GM18505 (cell line): ENCODE measurements at regions not wholly inside any gene's neighbourhood (a gene's known extent, or its start where the extent isn't known, plus 50 kb on each side); places are given as distances from the start of the nearest gene placed in this dataset.

Source experiments
- ATAC-seq: cut with Tn5 transposase; IDR thresholded peaks from one replicate; pipeline ENCODE4 v1.9.1; 2021; ENCODE audit not compliant: unreplicated experiment
- POLR2A ChIP-seq: IDR thresholded peaks from 4 replicates; pipeline ENCODE4 v1.6.1; 2011; ENCODE audit warnings: borderline replicate concordance; ENCODE audit not compliant: insufficient read depth, insufficient read length; ENCODE audit errors: extremely low read depth

DNA sequence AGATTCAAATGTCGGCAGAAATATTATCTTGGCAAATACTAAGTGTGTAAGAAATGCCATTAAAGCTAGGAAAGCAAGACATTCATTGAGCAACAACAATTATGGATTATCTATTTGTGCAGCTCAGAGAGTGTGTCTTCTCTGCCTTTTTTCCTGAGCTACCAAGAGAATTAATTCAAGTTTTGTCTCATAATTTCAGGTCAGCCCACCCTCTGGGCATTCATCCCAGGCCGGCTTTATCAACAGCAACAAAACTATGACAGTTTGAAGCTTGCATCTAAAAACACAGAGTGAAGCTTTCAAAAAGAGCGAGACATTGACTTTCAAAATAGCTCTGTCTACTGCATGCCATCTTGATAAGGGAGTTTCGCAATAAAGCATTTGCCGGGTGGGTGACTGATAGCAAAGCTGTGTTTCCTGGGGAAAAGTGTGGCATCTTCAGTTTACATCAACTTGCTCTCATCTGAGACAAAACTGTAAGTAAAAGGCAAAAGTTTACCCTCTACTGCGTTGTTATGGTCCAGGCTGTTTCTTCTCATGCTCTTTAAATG, 182.4 kb downstream of the IRX1 start:
- no peak for TF ChIP-seq POLR2A
- no peak for ATAC-seq

- TF ChIP-seq POLR2A = no peak
- ATAC-seq = no peak
Observed at GRCh38 chr5:3778945-3779344, 183.3 kb downstream of the IRX1 start.

DNA sequence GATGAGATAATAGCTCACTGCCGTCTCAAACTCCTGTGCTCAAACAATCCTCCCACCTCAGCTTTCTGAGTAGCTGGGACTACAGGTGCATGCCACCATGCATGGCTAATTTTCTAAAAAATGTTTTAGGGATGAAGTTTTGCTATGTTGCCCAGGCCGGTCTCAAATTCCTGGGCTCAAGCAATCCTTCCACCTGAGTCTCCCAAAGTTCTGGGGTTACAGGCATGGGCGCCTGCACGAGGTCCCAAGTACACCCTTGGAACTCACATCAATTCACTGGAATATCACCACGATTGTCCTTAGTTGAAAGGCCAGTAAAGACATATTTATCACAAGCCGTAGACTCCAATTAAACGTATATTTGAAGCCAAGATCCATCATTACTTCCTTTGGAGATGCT, 184.6 kb downstream of the IRX1 start:
- no peak for ATAC-seq

DNA sequence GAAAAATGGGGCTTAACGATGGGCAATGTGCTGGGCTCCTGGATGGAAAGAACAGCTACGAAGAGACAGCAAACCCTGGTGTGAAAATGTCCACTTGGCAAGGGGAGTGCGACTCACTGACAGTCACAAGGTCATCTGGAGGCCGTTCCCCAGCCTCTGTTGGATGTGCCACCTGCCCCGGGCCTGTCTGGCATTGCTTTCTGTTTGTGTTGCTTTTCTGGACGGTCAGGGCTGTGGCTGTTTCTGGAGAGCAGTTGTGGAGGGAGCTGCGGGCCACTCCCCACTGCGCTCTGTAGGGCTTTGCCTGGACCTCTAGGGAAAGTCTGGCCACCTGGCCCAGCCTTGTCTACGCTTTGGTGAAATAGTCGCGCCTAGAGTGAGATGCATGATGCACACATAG, 185.3 kb downstream of the IRX1 start:
- TF ChIP-seq POLR2A = no peak
- no peak for ATAC-seq

More for the DNA sequence above, 184.6 kb downstream of the IRX1 start:
- no peak for TF ChIP-seq POLR2A

GRCh38 chr5:3784854-3785253, 189.2 kb downstream of the IRX1 start:
- TF ChIP-seq POLR2A = no peak
- no peak for ATAC-seq

GRCh38 chr5:3786165-3786564, 190.5 kb downstream of the IRX1 start:
- no peak for ATAC-seq
- TF ChIP-seq POLR2A = no peak

GRCh38 chr5:3786891-3787430, 191.3 kb downstream of the IRX1 start:
- TF ChIP-seq POLR2A = no peak
- ATAC-seq = no peak

- TF ChIP-seq POLR2A = no peak
- ATAC-seq = no peak
Observed at GRCh38 chr5:3787604-3788003, 192.0 kb downstream of the IRX1 start.

DNA sequence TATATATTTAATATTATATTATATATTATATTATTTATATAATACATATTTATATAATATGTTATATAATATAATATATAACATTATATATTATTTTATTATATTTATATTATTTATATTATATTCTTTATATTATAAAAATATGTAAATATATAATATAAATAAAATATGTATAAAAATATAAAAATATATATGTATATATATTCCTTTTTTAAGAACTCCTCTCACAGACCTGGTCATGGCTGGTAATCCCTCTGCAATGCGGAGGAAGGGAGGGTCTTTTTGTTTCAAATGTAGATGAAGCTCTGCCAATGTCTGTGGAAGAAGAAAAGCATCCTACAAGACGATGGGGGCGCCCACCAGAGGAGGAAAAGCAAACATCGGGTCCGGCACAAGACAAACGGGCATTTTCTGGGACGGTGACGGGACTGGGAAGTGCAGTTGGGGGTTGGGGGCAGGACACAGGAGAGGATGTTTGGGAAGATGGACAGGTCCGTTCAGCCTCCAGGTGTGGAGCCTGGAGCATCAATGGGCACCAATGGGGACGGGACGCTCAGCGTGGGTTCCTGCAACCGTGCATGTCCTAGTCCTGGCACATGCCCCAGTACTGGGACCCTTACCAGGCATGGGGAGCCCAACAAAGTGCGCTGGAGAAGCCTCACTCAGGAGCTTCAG, 194.0 kb downstream of the IRX1 start:
- no peak for TF ChIP-seq POLR2A
- ATAC-seq = no peak

DNA sequence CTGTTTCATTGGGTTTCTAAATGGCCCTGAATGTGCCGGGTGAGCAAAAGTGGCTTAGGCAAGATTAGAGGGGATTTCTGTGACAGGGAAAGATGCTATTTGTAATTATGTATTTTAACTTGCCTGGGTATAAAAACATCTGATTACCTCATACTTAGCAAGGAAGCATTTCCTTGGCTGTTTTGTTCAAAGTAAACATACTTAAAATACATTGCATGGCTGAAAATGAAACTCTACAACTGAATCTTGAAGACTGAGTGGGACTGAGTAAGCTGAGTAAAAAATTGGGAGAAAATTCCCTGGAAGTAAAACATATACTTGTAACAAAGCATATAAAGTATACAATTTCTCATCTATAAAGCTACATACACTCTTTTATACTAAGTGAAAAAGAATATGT, 197.5 kb downstream of the IRX1 start:
- TF ChIP-seq POLR2A = no peak
- ATAC-seq = no peak

DNA sequence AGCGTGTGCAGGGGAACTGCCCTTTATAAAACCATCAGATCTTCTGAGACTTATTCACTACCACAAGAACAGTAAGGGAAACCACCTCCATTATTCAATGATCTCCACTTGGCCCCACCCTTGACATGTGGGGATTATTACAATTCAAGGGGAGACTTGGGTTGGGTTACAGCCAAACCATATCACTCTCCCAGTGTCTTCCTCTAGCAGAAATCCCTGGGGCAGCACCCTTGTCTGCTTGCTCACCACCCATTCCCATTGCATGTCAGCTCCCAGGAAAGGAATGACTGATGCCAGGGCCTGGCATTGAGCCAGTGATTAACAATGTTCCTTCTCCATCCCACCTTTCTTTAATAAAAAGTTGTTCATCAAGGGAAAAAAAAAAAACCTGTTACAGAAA, 199.0 kb downstream of the IRX1 start:
- TF ChIP-seq POLR2A = no peak
- no peak for ATAC-seq

- ATAC-seq = no peak
- TF ChIP-seq POLR2A = no peak
Observed at GRCh38 chr5:3796736-3797135, 201.1 kb downstream of the IRX1 start.

DNA sequence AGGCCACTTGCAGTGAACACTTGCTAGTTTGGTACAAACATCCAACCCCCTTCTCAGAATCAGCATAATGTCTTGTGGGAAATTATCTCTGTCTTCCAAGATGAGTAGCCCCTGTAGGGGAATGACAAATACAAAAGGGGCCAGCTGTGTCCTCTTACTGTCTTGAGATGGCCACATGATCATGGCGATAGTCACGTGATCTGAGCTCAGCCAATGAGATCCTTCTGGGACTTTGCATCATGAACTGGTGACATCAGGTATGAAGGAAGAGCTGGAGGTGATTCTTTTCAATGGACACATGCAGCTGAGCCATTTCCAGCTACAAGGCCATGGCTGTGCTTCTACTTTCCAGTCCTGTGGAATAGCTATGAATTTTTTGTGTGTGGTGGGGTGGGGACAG, 206.3 kb downstream of the IRX1 start:
- TF ChIP-seq POLR2A = no peak

GRCh38 chr5:3809455-3809854, 213.8 kb downstream of the IRX1 start:
- TF ChIP-seq POLR2A = no peak
- ATAC-seq = no peak

More for the DNA sequence above, 206.3 kb downstream of the IRX1 start:
- ATAC-seq = no peak
